Lower leg skin (tissue), 3 donors: ENCODE measurements at regions not wholly inside any gene's neighbourhood (a gene's known extent, or its start where the extent isn't known, plus 50 kb on each side); places are given as distances from the start of the nearest gene placed in this dataset.

ENCODE experiments used
- POLR2A ChIP-seq, 2 donors: fragments of 450-650 bp; IDR thresholded peaks; one replicate each; pipeline ENCODE4 v1.6.1; 2016 to 2017; ENCODE audit warnings: antibody characterized with exemption in 2 of 2, mild to moderate bottlenecking in 1 of 2, moderate library complexity in 1 of 2
- TF ChIP-seq, protein P1 (sequence below), 3 donors: fragments of 450-650 bp; IDR thresholded peaks; one replicate each; pipeline ENCODE4 v1.5.1; 2016; ENCODE audit warnings: antibody characterized with exemption in 3 of 3, mild to moderate bottlenecking in 3 of 3, moderate library complexity in 2 of 3

- TF ChIP-seq, protein P1, sequence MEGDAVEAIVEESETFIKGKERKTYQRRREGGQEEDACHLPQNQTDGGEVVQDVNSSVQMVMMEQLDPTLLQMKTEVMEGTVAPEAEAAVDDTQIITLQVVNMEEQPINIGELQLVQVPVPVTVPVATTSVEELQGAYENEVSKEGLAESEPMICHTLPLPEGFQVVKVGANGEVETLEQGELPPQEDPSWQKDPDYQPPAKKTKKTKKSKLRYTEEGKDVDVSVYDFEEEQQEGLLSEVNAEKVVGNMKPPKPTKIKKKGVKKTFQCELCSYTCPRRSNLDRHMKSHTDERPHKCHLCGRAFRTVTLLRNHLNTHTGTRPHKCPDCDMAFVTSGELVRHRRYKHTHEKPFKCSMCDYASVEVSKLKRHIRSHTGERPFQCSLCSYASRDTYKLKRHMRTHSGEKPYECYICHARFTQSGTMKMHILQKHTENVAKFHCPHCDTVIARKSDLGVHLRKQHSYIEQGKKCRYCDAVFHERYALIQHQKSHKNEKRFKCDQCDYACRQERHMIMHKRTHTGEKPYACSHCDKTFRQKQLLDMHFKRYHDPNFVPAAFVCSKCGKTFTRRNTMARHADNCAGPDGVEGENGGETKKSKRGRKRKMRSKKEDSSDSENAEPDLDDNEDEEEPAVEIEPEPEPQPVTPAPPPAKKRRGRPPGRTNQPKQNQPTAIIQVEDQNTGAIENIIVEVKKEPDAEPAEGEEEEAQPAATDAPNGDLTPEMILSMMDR (IDR thresholded peaks at IDR 0.05), result no peak
- no peak for TF ChIP-seq POLR2A (IDR thresholded peaks at IDR 0.05)
These were observed 95.3 kb upstream of the MTPN start for GRCh38 chr7:136072447-136072846.
